ENCODE measurements at regions not wholly inside any gene's neighbourhood (a gene's known extent, or its start where the extent isn't known, plus 50 kb on each side); places are given as distances from the start of the nearest gene placed in this dataset.

DNA sequence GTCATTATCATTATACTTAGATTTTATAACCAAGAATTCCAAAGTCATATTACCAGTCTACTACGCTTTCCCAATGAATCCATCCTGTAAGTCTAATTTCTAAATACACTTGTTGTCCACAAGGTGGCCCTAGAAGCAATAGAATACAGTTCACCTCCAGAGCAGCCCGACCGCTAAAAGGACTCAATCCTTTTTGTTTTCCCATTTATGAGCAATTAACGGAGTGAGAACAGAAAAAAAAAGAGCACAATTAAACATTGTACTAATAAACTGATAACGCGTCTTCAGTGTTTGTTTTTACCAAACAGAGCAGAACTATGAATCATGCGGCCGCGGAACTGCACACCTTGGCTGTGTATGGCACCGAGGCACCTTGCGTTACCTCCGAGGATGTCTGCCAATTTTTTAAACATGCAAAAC is 160.7 kb upstream of the DAPK1 start:
- intact Hi-C loops (cut with DNase I), result loop anchor here (1.0 to 10.0 kb wide), 4 partner anchors 158 to 475 kb away; partner anchors contain the start of gene DAPK1 (in 1 of the 10)
- ATAC-seq (peak; percentile 20 to 75 (median 64)), DNase-seq (peak in 1 of 5 donors; percentile 18)
- WGBS, 4 donors, result 5 to 17% (median 8%) methylated on average over 12 of the region's 12 CpGs
- Histone ChIP-seq H3K27me3 (peaks cover 0 to 28% (median 11%) of the 10 kb centered on the region in 9 donors), H3K36me3 (no peaks in the 10 kb centered on the region), H3K27ac (no peak overlapping the region), H3K4me3 (peak overlapping the region in 10 of 12 donors; percentile 11 to 52 (median 30)), H3K9me3 (peaks cover 0 to 5% (median 1%) of the 10 kb centered on the region in 12 donors), H3K4me1 (peaks cover 0 to 10% (median 3%) of the 10 kb centered on the region in 12 donors)
- TF ChIP-seq, protein P1, sequence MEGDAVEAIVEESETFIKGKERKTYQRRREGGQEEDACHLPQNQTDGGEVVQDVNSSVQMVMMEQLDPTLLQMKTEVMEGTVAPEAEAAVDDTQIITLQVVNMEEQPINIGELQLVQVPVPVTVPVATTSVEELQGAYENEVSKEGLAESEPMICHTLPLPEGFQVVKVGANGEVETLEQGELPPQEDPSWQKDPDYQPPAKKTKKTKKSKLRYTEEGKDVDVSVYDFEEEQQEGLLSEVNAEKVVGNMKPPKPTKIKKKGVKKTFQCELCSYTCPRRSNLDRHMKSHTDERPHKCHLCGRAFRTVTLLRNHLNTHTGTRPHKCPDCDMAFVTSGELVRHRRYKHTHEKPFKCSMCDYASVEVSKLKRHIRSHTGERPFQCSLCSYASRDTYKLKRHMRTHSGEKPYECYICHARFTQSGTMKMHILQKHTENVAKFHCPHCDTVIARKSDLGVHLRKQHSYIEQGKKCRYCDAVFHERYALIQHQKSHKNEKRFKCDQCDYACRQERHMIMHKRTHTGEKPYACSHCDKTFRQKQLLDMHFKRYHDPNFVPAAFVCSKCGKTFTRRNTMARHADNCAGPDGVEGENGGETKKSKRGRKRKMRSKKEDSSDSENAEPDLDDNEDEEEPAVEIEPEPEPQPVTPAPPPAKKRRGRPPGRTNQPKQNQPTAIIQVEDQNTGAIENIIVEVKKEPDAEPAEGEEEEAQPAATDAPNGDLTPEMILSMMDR (IDR thresholded peaks at IDR 0.05), result peak; percentile 44 to 78 (median 68)
- no peak for TF ChIP-seq POLR2A (IDR thresholded peaks at IDR 0.05)

DNA sequence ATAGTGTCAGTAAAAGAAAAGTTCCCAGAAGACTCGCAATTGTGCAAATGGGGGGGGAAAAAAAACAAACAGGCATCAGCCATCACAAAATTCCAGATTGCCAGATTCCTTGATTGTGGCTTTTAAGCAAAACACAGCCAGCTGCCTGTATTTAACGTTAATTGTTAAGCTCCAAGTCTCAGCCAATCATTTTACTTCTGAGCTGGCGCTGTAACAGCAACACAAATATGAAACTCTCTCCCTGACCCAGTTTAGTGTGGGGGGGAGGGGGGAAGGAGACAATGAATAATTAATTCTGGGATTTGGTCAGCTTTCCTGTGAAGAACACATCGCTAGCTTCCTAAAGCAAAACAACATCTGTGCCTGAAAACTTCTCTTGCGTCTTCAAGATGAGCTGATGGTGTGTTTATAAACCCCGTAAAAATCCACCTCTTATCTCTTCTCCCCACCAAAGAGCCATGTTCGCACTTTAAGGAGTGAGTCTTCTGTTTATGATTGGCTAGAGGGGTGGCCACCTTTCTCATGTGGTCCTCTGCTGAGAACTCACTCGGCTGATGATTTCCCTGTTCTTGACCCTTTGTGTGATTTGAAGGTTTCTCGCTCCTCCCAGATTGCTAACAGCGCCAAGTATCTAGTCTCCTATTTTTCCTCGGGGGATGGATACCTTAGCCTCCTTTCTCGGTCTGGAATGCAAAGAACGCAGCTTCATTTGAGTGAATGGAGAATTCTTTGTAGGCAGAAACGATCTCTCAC is 160.2 kb upstream of the DAPK1 start:
- DNase-seq, result no peak
- peak in 2 of 4 donors; percentile 24 to 48 for ATAC-seq
- WGBS, 4 donors, result 5 to 7% (median 6%) methylated on average over 14 of the region's 14 CpGs
- TF ChIP-seq, protein P1 (IDR thresholded peaks at IDR 0.05), result no peak
- intact Hi-C loops (cut with DNase I), result loop anchor here (1.0 to 10.0 kb wide), 5 partner anchors 157 to 475 kb away; partner anchors contain the start of gene DAPK1 (in 1 of the 10)
- Histone ChIP-seq H3K4me1 (peaks cover 0 to 10% (median 3%) of the 10 kb centered on the region in 12 donors), H3K4me3 (peak overlapping the region in 10 of 12 donors; percentile 11 to 52 (median 30)), H3K9me3 (no peaks in the 10 kb centered on the region), H3K36me3 (no peaks in the 10 kb centered on the region), H3K27me3 (peaks cover 0 to 28% (median 11%) of the 10 kb centered on the region in 9 donors), H3K27ac (no peak overlapping the region)

DNA sequence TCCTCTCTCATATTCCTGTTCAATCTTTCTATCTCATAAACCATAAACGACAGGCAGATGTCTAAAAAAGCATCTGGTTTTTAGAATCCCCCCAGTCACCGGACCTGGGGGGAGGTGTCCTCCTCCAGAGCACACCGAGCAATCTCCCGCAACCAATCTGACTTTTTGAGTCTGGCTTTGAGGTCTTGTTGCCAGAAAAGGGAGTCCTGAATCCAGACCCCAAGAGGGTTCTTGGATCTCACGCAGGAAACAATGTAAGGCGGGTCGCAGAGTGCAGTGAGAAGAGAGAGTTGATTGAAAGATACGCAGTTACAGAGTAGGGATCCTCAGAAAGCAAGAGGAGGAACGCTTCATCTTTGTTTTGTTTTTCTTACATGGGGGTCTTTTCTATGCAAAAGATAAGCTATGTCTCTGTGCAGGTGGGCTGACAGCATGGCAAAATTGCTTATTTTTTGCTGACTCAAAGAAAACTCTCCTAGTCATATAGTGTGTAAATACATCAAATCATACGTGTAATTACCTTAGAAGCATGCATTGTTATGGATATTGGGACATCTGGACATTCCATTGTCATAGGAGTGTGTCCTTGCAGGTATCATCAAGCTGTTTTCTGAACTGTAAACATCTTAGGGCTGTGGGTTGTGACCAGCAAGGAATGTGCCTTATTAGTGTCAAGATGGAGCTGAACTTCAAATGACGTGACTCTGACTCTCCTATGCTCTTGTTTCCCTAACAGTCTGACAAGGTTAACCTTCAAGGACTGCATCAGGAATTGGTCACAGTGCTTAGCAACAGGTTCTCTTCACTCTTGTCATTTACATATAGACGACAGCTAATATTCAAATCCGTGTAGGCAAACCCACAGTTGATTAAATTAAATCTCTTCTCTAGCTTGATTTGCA is 159.3 kb upstream of the DAPK1 start:
- 44 to 57% (median 51%) methylated on average over 13 of the region's 13 CpGs for WGBS, 4 donors
- H3K27ac ChIP-seq, result no peak overlapping the region
- intact Hi-C loops (cut with DNase I), result loop anchor here in 4 of 10 donors (2.0 to 10.0 kb wide), 3 partner anchors 156 to 474 kb away; partner anchors contain the start of gene DAPK1 (in 1 of the 4)

More for the DNA sequence above, 159.3 kb upstream of the DAPK1 start:
- Histone ChIP-seq H3K4me1 (peaks cover 0 to 14% (median 5%) of the 10 kb centered on the region in 12 donors), H3K36me3 (no peaks in the 10 kb centered on the region), H3K27me3 (peaks cover 0 to 28% (median 11%) of the 10 kb centered on the region in 9 donors), H3K4me3 (no peak overlapping the region), H3K9me3 (no peaks in the 10 kb centered on the region)
- TF ChIP-seq, protein P1 (IDR thresholded peaks at IDR 0.05), result no peak
- TF ChIP-seq POLR2A (IDR thresholded peaks at IDR 0.05), result no peak
- DNase-seq, result no peak
- no peak for ATAC-seq

Measured in heart left ventricle (tissue), 16 donors.